Tibial artery (tissue), 4 donors: ENCODE measurements at regions not wholly inside any gene's neighbourhood (a gene's known extent, or its start where the extent isn't known, plus 50 kb on each side); places are given as distances from the start of the nearest gene placed in this dataset.

Source experiments
- DNase-seq, 2 donors: peaks; one replicate each; pipeline ENCODE4 v3.0.0-alpha.2; 2019
- H3K27ac ChIP-seq, 2 donors: fragments of 200-600 bp; sonication (generic) in 1 of 2; 1 replicate in 1 of 2; 2 replicates in 1 of 2; pipeline ENCODE4 v1.5.1; 2018 to 2019; ENCODE audit warnings: mild to moderate bottlenecking in 1 of 2
- H3K27me3 ChIP-seq, 2 donors: fragments of 200-600 bp; sonication (generic) in 1 of 2; one replicate each; pipeline versions ENCODE4 v1.5.1 to v1.6.0; 2016 to 2019
- H3K36me3 ChIP-seq, 3 donors: fragments of 200-600 bp; sonication (generic) in 2 of 3; one replicate each; pipeline ENCODE4 v1.5.1; 2016 to 2019; ENCODE audit warnings: mild to moderate bottlenecking in 2 of 3
- H3K4me1 ChIP-seq, 4 donors: fragments of 200-600 bp; sonication (generic) in 2 of 4; 1 replicate in 3 of 4; 2 replicates in 1 of 4; pipeline ENCODE4 v1.5.1; 2016 to 2019
- H3K4me3 ChIP-seq, 2 donors: fragments of 200-600 bp; sonication (generic) in 1 of 2; 1 replicate in 1 of 2; 2 replicates in 1 of 2; pipeline ENCODE4 v1.5.1; 2018 to 2019; ENCODE audit warnings: mild to moderate bottlenecking in 2 of 2
- H3K9me3 ChIP-seq, 3 donors: fragments of 200-600 bp; sonication (generic) in 1 of 3; one replicate each; pipeline ENCODE4 v1.5.1; 2016 to 2019
- intact Hi-C: fragments of 100-400 bp; cut with DNase I; formaldehyde crosslinking; loops from one replicate; pipeline ENCODE4 v1.15.0; 2023; ENCODE audit warnings: low total_unique reads
- TF ChIP-seq, protein P1 (sequence below), 2 experiments: fragments of 200-600 bp in 1 of 2; fragments of 450-650 bp in 1 of 2; IDR thresholded peaks; one replicate each; pipeline ENCODE4 v1.5.1; 2017 to 2019; ENCODE audit warnings: antibody characterized with exemption in 2 of 2, mild to moderate bottlenecking in 1 of 2, moderate library complexity in 1 of 2

DNA sequence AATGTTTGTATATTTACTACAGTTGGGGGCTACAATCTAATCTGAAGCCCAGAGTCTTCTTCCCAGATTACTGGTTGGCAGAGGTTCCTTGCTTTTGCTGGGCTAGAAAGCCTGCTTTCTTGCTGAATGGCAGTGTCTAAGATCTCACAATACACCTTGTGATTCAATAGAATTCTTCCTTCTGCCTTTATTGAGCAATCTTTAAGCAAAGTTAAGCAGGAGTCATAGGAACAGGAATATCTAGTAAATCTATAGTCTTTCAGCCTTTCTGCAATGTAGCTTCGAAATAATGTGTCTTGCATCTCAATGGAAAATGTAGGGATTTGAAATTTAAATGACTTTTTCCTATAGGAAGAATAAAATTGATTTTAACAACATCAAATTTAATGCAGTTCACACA, 346.1 kb downstream of the SLITRK1 start:
- DNase-seq = no peak
- Histone ChIP-seq H3K36me3 (no peaks in the 10 kb centered on the region), H3K27me3 (no peaks in the 10 kb centered on the region), H3K9me3 (peaks cover 0 to 7% (median 6%) of the 10 kb centered on the region in 3 donors), H3K4me1 (no peaks in the 10 kb centered on the region), H3K4me3 (no peak overlapping the region), H3K27ac (no peak overlapping the region)
- intact Hi-C loops = no loop called here
- TF ChIP-seq, protein P1, sequence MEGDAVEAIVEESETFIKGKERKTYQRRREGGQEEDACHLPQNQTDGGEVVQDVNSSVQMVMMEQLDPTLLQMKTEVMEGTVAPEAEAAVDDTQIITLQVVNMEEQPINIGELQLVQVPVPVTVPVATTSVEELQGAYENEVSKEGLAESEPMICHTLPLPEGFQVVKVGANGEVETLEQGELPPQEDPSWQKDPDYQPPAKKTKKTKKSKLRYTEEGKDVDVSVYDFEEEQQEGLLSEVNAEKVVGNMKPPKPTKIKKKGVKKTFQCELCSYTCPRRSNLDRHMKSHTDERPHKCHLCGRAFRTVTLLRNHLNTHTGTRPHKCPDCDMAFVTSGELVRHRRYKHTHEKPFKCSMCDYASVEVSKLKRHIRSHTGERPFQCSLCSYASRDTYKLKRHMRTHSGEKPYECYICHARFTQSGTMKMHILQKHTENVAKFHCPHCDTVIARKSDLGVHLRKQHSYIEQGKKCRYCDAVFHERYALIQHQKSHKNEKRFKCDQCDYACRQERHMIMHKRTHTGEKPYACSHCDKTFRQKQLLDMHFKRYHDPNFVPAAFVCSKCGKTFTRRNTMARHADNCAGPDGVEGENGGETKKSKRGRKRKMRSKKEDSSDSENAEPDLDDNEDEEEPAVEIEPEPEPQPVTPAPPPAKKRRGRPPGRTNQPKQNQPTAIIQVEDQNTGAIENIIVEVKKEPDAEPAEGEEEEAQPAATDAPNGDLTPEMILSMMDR (IDR thresholded peaks at IDR 0.05) = no peak

GRCh38 chr13:83532809-83533208, 349.5 kb downstream of the SLITRK1 start:
- Histone ChIP-seq H3K4me3 (no peak overlapping the region), H3K9me3 (no peaks in the 10 kb centered on the region), H3K4me1 (no peaks in the 10 kb centered on the region), H3K27me3 (no peaks in the 10 kb centered on the region), H3K27ac (no peak overlapping the region), H3K36me3 (no peaks in the 10 kb centered on the region)
- intact Hi-C loops = no loop called here
- TF ChIP-seq, protein P1 (IDR thresholded peaks at IDR 0.05) = no peak
- no peak for DNase-seq

GRCh38 chr13:83531022-83531421, 351.3 kb downstream of the SLITRK1 start:
- no peaks in the 10 kb centered on the region for H3K36me3 ChIP-seq

DNA sequence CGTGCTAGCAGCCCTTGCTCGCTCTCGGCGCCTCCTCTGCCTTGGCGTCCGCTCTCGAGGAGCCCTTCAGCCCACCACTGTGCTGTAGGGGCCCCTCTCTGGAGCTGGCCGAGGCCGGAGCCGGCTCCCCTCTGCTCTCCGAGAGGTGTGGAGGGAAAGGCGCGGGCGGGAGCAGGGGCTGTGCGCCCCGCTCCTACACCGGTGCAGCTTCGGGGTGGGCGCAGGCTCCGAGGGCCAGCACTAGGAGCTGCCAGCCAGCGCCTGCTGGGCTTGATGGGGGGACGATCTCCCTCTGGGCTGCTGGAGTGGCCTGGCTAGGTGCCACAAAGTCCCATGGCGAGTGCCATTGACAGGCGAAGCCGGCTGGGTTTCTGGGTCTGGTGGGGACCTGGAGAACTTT, 365.5 kb downstream of the SLITRK1 start:
- Histone ChIP-seq H3K27ac (no peak overlapping the region), H3K4me3 (no peak overlapping the region), H3K4me1 (no peaks in the 10 kb centered on the region), H3K36me3 (no peaks in the 10 kb centered on the region), H3K9me3 (no peaks in the 10 kb centered on the region), H3K27me3 (no peaks in the 10 kb centered on the region)
- intact Hi-C loops = no loop called here
- TF ChIP-seq, protein P1 (IDR thresholded peaks at IDR 0.05) = no peak
- DNase-seq = no peak

More at GRCh38 chr13:83531022-83531421, 351.3 kb downstream of the SLITRK1 start:
- no peak overlapping the region for H3K4me3 ChIP-seq
- H3K9me3 ChIP-seq = no peaks in the 10 kb centered on the region
- no peak overlapping the region for H3K27ac ChIP-seq
- DNase-seq = no peak
- TF ChIP-seq, protein P1 (IDR thresholded peaks at IDR 0.05) = no peak
- intact Hi-C loops = no loop called here
- no peaks in the 10 kb centered on the region for H3K4me1 ChIP-seq
- H3K27me3 ChIP-seq = no peaks in the 10 kb centered on the region

- Histone ChIP-seq H3K27me3 (no peaks in the 10 kb centered on the region), H3K9me3 (no peaks in the 10 kb centered on the region), H3K4me3 (no peak overlapping the region), H3K4me1 (no peaks in the 10 kb centered on the region), H3K36me3 (no peaks in the 10 kb centered on the region), H3K27ac (no peak overlapping the region)
- TF ChIP-seq, protein P1 (IDR thresholded peaks at IDR 0.05) = no peak
- no peak for DNase-seq
- intact Hi-C loops = no loop called here
These were observed 366.8 kb downstream of the SLITRK1 start for GRCh38 chr13:83515268-83516015.
